ENCODE measurements at regions not wholly inside any gene's neighbourhood (a gene's known extent, or its start where the extent isn't known, plus 50 kb on each side); places are given as distances from the start of the nearest gene placed in this dataset.

DNA sequence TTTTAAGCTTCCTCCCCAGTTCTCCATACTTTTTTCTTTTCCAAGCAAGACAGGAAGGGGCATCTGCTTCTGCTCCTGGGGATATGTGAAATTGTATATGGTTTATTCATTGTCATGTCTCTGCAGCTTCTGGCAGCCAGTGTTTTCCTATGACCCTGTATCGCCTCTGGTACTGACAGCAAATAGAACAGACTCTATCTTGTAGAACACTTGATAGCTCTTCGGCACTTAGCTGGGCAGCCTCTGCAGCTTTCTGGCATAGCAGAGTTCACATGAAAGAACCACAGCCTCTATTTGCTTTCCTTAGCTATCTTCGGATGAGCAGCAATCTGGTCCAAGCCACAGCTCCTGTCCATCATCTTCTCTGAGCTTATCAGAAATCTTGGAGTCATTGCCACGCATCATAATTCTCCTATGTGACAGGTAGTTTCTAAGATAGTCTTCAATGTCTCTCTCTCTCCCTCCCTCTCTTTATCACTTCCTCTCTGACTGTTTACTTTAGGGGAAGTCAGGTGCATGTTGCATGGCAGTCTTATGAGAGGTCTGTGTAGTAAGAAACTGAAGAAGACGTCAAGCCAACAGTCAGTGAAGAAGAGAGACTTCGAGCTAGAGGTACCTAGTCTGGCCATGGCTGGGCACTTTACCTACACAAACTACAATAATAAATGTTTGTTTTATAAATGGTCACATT lies 627.7 kb upstream of the CDH2 start:
- TF ChIP-seq RFX5 (IDR thresholded peaks at IDR 0.05), result no peak
- TF ChIP-seq ZFP36 (IDR thresholded peaks at IDR 0.05; ENCODE audit: borderline replicate concordance, partially characterized antibody), result no peak
- TF ChIP-seq CBX2 (IDR thresholded peaks at IDR 0.05; ENCODE audit: borderline replicate concordance, low read depth), result no peak
